DOHH2 (cell line): ENCODE measurements at regions not wholly inside any gene's neighbourhood (a gene's known extent, or its start where the extent isn't known, plus 50 kb on each side); places are given as distances from the start of the nearest gene placed in this dataset.

ENCODE experiments used
- H3F3A ChIP-seq: fragments of 200-600 bp; sonication (generic), shearing (Covaris generic); 2 replicates; pipeline ENCODE4 v1.6.0; 2016; ENCODE audit warnings: antibody characterized with exemption, mild to moderate bottlenecking; ENCODE audit not compliant: control insufficient read depth, insufficient read depth
- H3K27ac ChIP-seq: fragments of 200-600 bp; sonication (generic); 2 replicates; pipeline ENCODE4 v1.5.1; 2014; ENCODE audit warnings: low read depth, mild to moderate bottlenecking, low read length, moderate library complexity
- H3K27me3 ChIP-seq: fragments of 200-600 bp; sonication (generic); 2 replicates; pipeline ENCODE4 v1.6.1; 2014; ENCODE audit warnings: mild to moderate bottlenecking, low read length, mixed read lengths; ENCODE audit not compliant: control insufficient read depth
- H3K36me3 ChIP-seq: fragments of 200-600 bp; sonication (generic); 2 replicates; pipeline ENCODE4 v1.6.1; 2014; ENCODE audit warnings: mild to moderate bottlenecking, low read length, moderate library complexity, mixed read lengths; ENCODE audit not compliant: control insufficient read depth
- H3K4me1 ChIP-seq: fragments of 200-600 bp; sonication (generic); 2 replicates; pipeline ENCODE4 v1.6.1; 2014; ENCODE audit warnings: mild to moderate bottlenecking, low read length, mixed read lengths; ENCODE audit not compliant: control insufficient read depth
- H3K4me2 ChIP-seq: fragments of 200-600 bp; sonication (generic); 2 replicates; pipeline ENCODE4 v1.6.0; 2014; ENCODE audit warnings: mild to moderate bottlenecking, low read length, moderate library complexity
- H3K4me3 ChIP-seq: fragments of 200-600 bp; sonication (generic); 2 replicates; pipeline ENCODE4 v1.5.1; 2014; ENCODE audit warnings: mild to moderate bottlenecking, low read length, mixed read lengths
- H3K79me2 ChIP-seq: fragments of 200-600 bp; sonication (generic); 2 replicates; pipeline ENCODE4 v1.6.1; 2014; ENCODE audit warnings: mild to moderate bottlenecking, low read length, mixed read lengths; ENCODE audit not compliant: control insufficient read depth
- H3K9me2 ChIP-seq: fragments of 200-600 bp; sonication (generic); replicated peaks from 2 replicates; pipeline ENCODE4 v1.6.1; 2014; ENCODE audit warnings: mild to moderate bottlenecking, low read length, mixed read lengths; ENCODE audit not compliant: control insufficient read depth
- H3K9me3 ChIP-seq: fragments of 200-600 bp; sonication (generic); 2 replicates; pipeline ENCODE4 v1.6.1; 2014; ENCODE audit warnings: antibody characterized with exemption, low read length, mixed read lengths; ENCODE audit not compliant: control insufficient read depth, insufficient read depth
- H4K20me1 ChIP-seq: fragments of 200-600 bp; sonication (generic); 2 replicates; pipeline ENCODE4 v1.6.0; 2014; ENCODE audit warnings: low read depth, mild to moderate bottlenecking, antibody characterized with exemption, low read length, moderate library complexity; ENCODE audit not compliant: control insufficient read depth, insufficient read depth
- CTCF ChIP-seq: fragments of 200-600 bp; sonication (generic); IDR thresholded peaks from one replicate; pipeline ENCODE4 v1.5.1; 2014; ENCODE audit warnings: antibody characterized with exemption, mild to moderate bottlenecking, low read depth, low read length; ENCODE audit not compliant: poor library complexity, severe bottlenecking
- EZH2phosphoT487 ChIP-seq: fragments of 200-600 bp; sonication (generic); IDR thresholded peaks from 2 replicates; pipeline ENCODE4 v1.6.1; 2017; ENCODE audit warnings: borderline replicate concordance, mild to moderate bottlenecking, antibody characterized with exemption, low read length, moderate library complexity, mixed read lengths

DNA sequence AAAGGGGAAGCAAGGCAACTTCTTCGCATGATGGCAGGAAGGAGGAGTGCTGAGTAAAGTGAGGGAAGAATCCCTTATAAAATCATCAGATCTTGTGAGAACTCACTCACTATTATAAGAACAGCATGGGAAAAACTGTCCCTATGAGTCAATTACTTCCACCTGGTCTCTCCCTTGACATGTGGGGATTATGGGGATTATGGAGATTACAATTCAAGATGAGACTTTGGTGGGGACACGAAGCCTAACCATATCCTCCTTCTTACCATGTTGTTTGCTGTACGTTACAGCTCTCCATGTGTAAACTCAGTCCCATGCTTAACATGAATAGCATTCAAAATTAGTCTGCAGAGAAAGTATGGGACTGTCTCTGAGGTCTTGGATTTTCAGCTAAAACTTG is 1096.8 kb upstream of the ACVR2A start:
- H3K79me2 ChIP-seq: no peaks in the 10 kb centered on the region
- no peak overlapping the region for H3K27ac ChIP-seq
- no peaks in the 10 kb centered on the region for H3K27me3 ChIP-seq
- no peaks in the 10 kb centered on the region for H3K9me2 ChIP-seq
- no peak for TF ChIP-seq CTCF
- no peak for TF ChIP-seq EZH2phosphoT487
- H4K20me1 ChIP-seq: no peaks in the 10 kb centered on the region
- H3K36me3 ChIP-seq: no peaks in the 10 kb centered on the region
- H3F3A ChIP-seq: no peaks in the 10 kb centered on the region
- no peaks in the 10 kb centered on the region for H3K9me3 ChIP-seq
- H3K4me3 ChIP-seq: no peak overlapping the region
- H3K4me1 ChIP-seq: no peaks in the 10 kb centered on the region
- no peak overlapping the region for H3K4me2 ChIP-seq

GRCh38 chr2:146741260-146741659 is 1103.6 kb upstream of the ACVR2A start:
- no peak for TF ChIP-seq CTCF
- TF ChIP-seq EZH2phosphoT487: no peak
- Histone ChIP-seq H3K9me2 (no peaks in the 10 kb centered on the region), H3F3A (no peaks in the 10 kb centered on the region), H4K20me1 (no peaks in the 10 kb centered on the region), H3K4me2 (no peak overlapping the region), H3K4me3 (no peak overlapping the region), H3K27ac (no peak overlapping the region), H3K36me3 (no peaks in the 10 kb centered on the region), H3K27me3 (no peaks in the 10 kb centered on the region), H3K79me2 (no peaks in the 10 kb centered on the region), H3K4me1 (no peaks in the 10 kb centered on the region), H3K9me3 (no peaks in the 10 kb centered on the region)

DNA sequence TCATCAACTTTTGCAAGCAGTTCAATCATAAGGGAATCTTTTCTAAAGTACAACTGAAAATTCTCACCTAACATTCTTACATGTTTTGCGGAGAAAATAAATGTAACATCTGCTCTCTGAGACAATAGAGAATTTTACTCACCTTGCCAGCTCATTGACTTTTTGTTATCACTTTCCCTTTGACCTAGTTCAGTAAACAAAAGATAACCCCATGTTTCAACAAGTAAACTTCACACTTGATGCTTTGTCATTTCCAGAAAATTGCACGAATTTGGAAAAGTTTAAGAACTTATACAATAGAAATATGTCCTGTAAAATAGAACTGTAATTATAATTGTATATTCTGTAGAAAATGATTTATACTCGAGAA is 1110.0 kb upstream of the ACVR2A start:
- Histone ChIP-seq H3K4me3 (no peak overlapping the region), H3K36me3 (no peaks in the 10 kb centered on the region), H3K79me2 (no peaks in the 10 kb centered on the region), H3K27ac (no peak overlapping the region), H3K27me3 (no peaks in the 10 kb centered on the region), H3F3A (no peaks in the 10 kb centered on the region), H3K9me2 (no peaks in the 10 kb centered on the region), H4K20me1 (no peaks in the 10 kb centered on the region), H3K4me1 (no peaks in the 10 kb centered on the region), H3K4me2 (no peak overlapping the region), H3K9me3 (no peaks in the 10 kb centered on the region)
- TF ChIP-seq CTCF (no peak), EZH2phosphoT487 (no peak)
